OCI-M2 (cell line): ENCODE measurements at regions not wholly inside any gene's neighbourhood (a gene's known extent, or its start where the extent isn't known, plus 50 kb on each side); places are given as distances from the start of the nearest gene placed in this dataset.
"Not testable (repeated sequence)": the region's sequence is repeated elsewhere in the genome, so short reads cannot be mapped to it uniquely, and the experiment has no call there.

Experiments used
- DNase-seq: peaks from one replicate; lab custom pipeline; 2025; ENCODE audit not compliant: unreplicated experiment; lab: John Stamatoyannopoulos, UW

- DNase-seq, result no peak
These were observed 239.3 kb upstream of the C2CD4B start for GRCh38 chr15:62404194-62404985.

- DNase-seq, result no peak
These were observed 241.3 kb upstream of the C2CD4B start for GRCh38 chr15:62406305-62406891.

- DNase-seq, result no peak
These were observed 242.1 kb upstream of the C2CD4B start for GRCh38 chr15:62407216-62407615.

- no peak for DNase-seq
These were observed 242.9 kb upstream of the C2CD4B start for GRCh38 chr15:62407962-62408361.

GRCh38 chr15:62409466-62409865 lies 244.4 kb upstream of the C2CD4B start:
- no peak for DNase-seq

GRCh38 chr15:62412686-62413085 lies 247.6 kb upstream of the C2CD4B start:
- DNase-seq, result no peak

GRCh38 chr15:62413153-62413552 lies 248.1 kb upstream of the C2CD4B start:
- no peak for DNase-seq

GRCh38 chr15:62413786-62414185 lies 248.7 kb upstream of the C2CD4B start:
- no peak for DNase-seq

- no peak for DNase-seq
These were observed 250.4 kb upstream of the C2CD4B start for GRCh38 chr15:62415498-62415897.

GRCh38 chr15:62416526-62416925 lies 251.4 kb upstream of the C2CD4B start:
- no peak for DNase-seq

GRCh38 chr15:62417439-62417838 lies 252.4 kb upstream of the C2CD4B start:
- no peak for DNase-seq

GRCh38 chr15:62418496-62418895 lies 253.4 kb upstream of the C2CD4B start:
- not testable (repeated sequence) for DNase-seq

- no peak for DNase-seq
These were observed 254.1 kb upstream of the C2CD4B start for GRCh38 chr15:62419192-62419591.

GRCh38 chr15:62420371-62420770 lies 255.3 kb upstream of the C2CD4B start:
- DNase-seq, result not testable (repeated sequence)

- DNase-seq, result no peak
These were observed 256.2 kb upstream of the C2CD4B start for GRCh38 chr15:62421289-62421688.

GRCh38 chr15:62426387-62426956 lies 261.4 kb upstream of the C2CD4B start:
- no peak for DNase-seq

GRCh38 chr15:62428259-62428658 lies 263.2 kb upstream of the C2CD4B start:
- no peak for DNase-seq

GRCh38 chr15:62428851-62429598 lies 263.9 kb upstream of the C2CD4B start:
- DNase-seq, result no peak

GRCh38 chr15:62430056-62430455 lies 265.0 kb upstream of the C2CD4B start:
- no peak for DNase-seq

GRCh38 chr15:62430552-62430951 lies 265.5 kb upstream of the C2CD4B start:
- DNase-seq, result no peak

- DNase-seq, result no peak
These were observed 266.1 kb upstream of the C2CD4B start for GRCh38 chr15:62431008-62431797.
